GM12878 (cell line): ENCODE measurements at regions not wholly inside any gene's neighbourhood (a gene's known extent, or its start where the extent isn't known, plus 50 kb on each side); places are given as distances from the start of the nearest gene placed in this dataset.

ENCODE experiments used
- ATAC-seq: fragments of 200-7000 bp; cut with Tn5 transposase; 3 replicates; pipeline ENCODE4 v1.9.1; 2020; ENCODE audit warnings: mild to moderate bottlenecking, moderate library complexity
- BruUV-seq: library from RNA; stranded (reverse); fragments of 400-500 nt; replicated peaks from 2 replicates; lab custom pipeline; 2021; lab: Mats Ljungman, UMichigan
- CTCF ChIA-PET: fragments of 300-600 bp; sonication (Branson Sonifier 250); formaldehyde crosslinking; extraction: SDS; loops from one replicate; lab custom pipeline; 2021; ENCODE audit warnings: inconsistent platforms; lab: Yijun Ruan, JAX
- POLR2A ChIA-PET: fragments of 350-600 bp; formaldehyde crosslinking; extraction: SDS; loops from one replicate; lab custom pipeline; 2021; ENCODE audit warnings: inconsistent platforms; lab: Charles Lee
- RAD21 ChIA-PET: fragments of 300-600 bp; sonication (Branson Sonifier 250); formaldehyde crosslinking; loops from one replicate; lab custom pipeline; 2023; ENCODE audit warnings: antibody characterized with exemption; ENCODE audit not compliant: unreplicated experiment; lab: Charles Lee
- SMC1A ChIA-PET: fragments of 300-600 bp; sonication (Branson Sonifier 250); formaldehyde crosslinking; loops from one replicate; lab custom pipeline; 2023; ENCODE audit not compliant: unreplicated experiment, uncharacterized antibody; lab: Charles Lee
- DNase-seq: peaks from one replicate; pipeline ENCODE4 v3.0.0-alpha.2; 2011; ENCODE audit warnings: low read depth, low spot score
- FAIRE-seq: peaks from 3 replicates; lab custom pipeline; 2011; peaks lifted over from hg19 to GRCh38; lab: Jason Lieb, UNC
- H2AFZ ChIP-seq: 2 replicates; pipeline ENCODE4 v1.6.0; 2011; ENCODE audit warnings: low read depth, low read length, control low read depth; ENCODE audit not compliant: control insufficient read depth
- H3K27ac ChIP-seq: 2 replicates; pipeline ENCODE4 v1.5.1; 2011; ENCODE audit warnings: control low read depth; ENCODE audit not compliant: control insufficient read depth, insufficient read depth
- H3K27me3 ChIP-seq, 2 experiments: replicated peaks in 1 of 2; 2 replicates each; pipeline versions ENCODE4 v1.6.0 to v1.6.1; 2011; ENCODE audit warnings: low read length in 1 of 2; ENCODE audit not compliant: control insufficient read depth in 2 of 2, insufficient read depth in 2 of 2
- H3K36me3 ChIP-seq, 2 experiments: 2 replicates each; pipeline ENCODE4 v1.5.1; 2011; ENCODE audit warnings: low read length in 1 of 2; ENCODE audit not compliant: control insufficient read depth in 2 of 2, insufficient read depth in 2 of 2
- H3K4me1 ChIP-seq: 2 replicates; pipeline ENCODE4 v1.6.1; 2011; ENCODE audit warnings: mild to moderate bottlenecking, low read length, moderate library complexity, mixed read lengths; ENCODE audit not compliant: control insufficient read depth, insufficient read depth
- H3K4me2 ChIP-seq: 2 replicates; pipeline ENCODE4 v1.6.0; 2011; ENCODE audit warnings: control low read depth; ENCODE audit not compliant: control insufficient read depth, insufficient read depth
- H3K4me3 ChIP-seq: fragments of 200-600 bp; sonication (generic); 2 replicates; pipeline ENCODE4 v1.5.1; 2016
- H3K79me2 ChIP-seq: 2 replicates; pipeline ENCODE4 v1.6.0; 2011; ENCODE audit warnings: low read length; ENCODE audit not compliant: control insufficient read depth, insufficient read depth
- H3K9ac ChIP-seq: 2 replicates; pipeline ENCODE4 v1.8.0; 2011; ENCODE audit warnings: low read length, control low read depth, mixed read lengths; ENCODE audit not compliant: control insufficient read depth, insufficient read depth
- H3K9me3 ChIP-seq: replicated peaks from 3 replicates; pipeline ENCODE4 v1.5.1; 2011; ENCODE audit warnings: mild to moderate bottlenecking, low read length; ENCODE audit not compliant: control insufficient read depth, insufficient read depth
- H4K20me1 ChIP-seq: 2 replicates; pipeline ENCODE4 v1.6.0; 2011; ENCODE audit not compliant: control insufficient read depth, insufficient read depth
- CHD4 ChIP-seq: fragments of 200-600 bp; sonication (generic); IDR thresholded peaks from 2 replicates; pipeline ENCODE4 v1.6.1; 2016; ENCODE audit warnings: mild to moderate bottlenecking
- LARP7 ChIP-seq: fragments of 450-650 bp; IDR thresholded peaks from 2 replicates; pipeline ENCODE4 v1.6.1; 2017; ENCODE audit warnings: mild to moderate bottlenecking
- NR2C1 ChIP-seq: fragments of 450-650 bp; IDR thresholded peaks from 2 replicates; pipeline ENCODE4 v1.6.1; 2017; ENCODE audit warnings: antibody characterized with exemption, mild to moderate bottlenecking, moderate library complexity
- POU2F2 ChIP-seq: IDR thresholded peaks from 3 replicates; pipeline ENCODE4 v1.6.1; 2011; ENCODE audit warnings: low read depth, mild to moderate bottlenecking, low read length, borderline replicate concordance
- RELA ChIP-seq: fragments of 450-650 bp; IDR thresholded peaks from 2 replicates; pipeline ENCODE4 v1.8.0; 2014; ENCODE audit warnings: borderline replicate concordance; ENCODE audit not compliant: partially characterized antibody
- SREBF1 ChIP-seq: IDR thresholded peaks from 2 replicates; pipeline ENCODE4 v1.6.1; 2012; ENCODE audit warnings: mild to moderate bottlenecking, low read length
- TCF12 ChIP-seq: IDR thresholded peaks from 2 replicates; pipeline ENCODE4 v1.6.1; 2011; ENCODE audit warnings: low read depth, mild to moderate bottlenecking, low read length
- WGBS: methylation state at CpG from one replicate; pipeline ENCODE4 v1.1.6; 2016; ENCODE audit warnings: low lambda C conversion rate; ENCODE audit not compliant: insufficient replicate concordance, insufficient coverage; ENCODE audit errors: missing lambda C conversion rate; 5-methylcytosine and 5-hydroxymethylcytosine counted together
- in situ Hi-C: fragments of 300-500 bp; cut with MboI; formaldehyde crosslinking; loops from 9 replicates; pipeline ENCODE4 v1.14.3; 2018; ENCODE audit warnings: mixed read lengths
- intact Hi-C: fragments of 100-400 bp; cut with micrococcal nuclease; formaldehyde crosslinking; loops from one replicate; pipeline ENCODE4 v1.14.2; 2022; ENCODE audit not compliant: unreplicated experiment
- TF ChIP-seq, protein P1 (sequence below): fragments of 150-350 bp; IDR thresholded peaks from 2 replicates; pipeline ENCODE4 v1.6.1; 2016; ENCODE audit warnings: low read depth, low read length

DNA sequence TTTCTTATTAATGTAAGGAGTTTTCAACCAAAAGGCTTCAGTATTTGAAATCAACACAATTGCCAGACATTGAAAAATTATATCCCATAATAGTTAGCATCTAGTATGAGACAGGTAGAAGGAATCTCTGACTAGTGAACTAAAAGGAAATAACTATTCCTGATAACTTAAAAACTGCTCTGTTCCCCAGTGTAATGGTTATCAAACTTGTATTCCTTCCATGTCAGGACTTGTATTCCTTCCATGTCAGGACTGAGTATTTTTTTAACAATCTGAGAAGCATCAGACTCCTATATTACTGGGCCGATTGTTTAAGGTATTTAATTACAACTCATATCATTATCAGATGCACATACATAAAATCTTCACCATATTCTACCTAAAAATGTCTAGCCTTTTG lies 238.5 kb downstream of the HNMT start:
- no peak overlapping the region for H2AFZ ChIP-seq
- H3K4me3 ChIP-seq: no peak overlapping the region
- RAD21 ChIA-PET: no interaction called here
- H3K36me3 ChIP-seq: no peaks in the 10 kb centered on the region
- H3K27ac ChIP-seq: no peak overlapping the region
- intact Hi-C loops (no loop called here), in situ Hi-C loops (no loop called here)
- no TSS peak for BruUV-seq
- H4K20me1 ChIP-seq: no peaks in the 10 kb centered on the region
- H3K4me1 ChIP-seq: no peaks in the 10 kb centered on the region
- FAIRE-seq: no peak
- H3K79me2 ChIP-seq: no peaks in the 10 kb centered on the region
- CTCF ChIA-PET: no interaction called here
- H3K4me2 ChIP-seq: no peak overlapping the region
- ATAC-seq: no peak
- no peaks in the 10 kb centered on the region for H3K9me3 ChIP-seq
- no peaks in the 10 kb centered on the region for H3K27me3 ChIP-seq
- no peak for DNase-seq
- TF ChIP-seq POU2F2 (no peak), LARP7 (no peak), CHD4 (no peak), SREBF1 (no peak), NR2C1 (no peak), RELA (no peak), TCF12 (no peak)
- TF ChIP-seq, protein P1, sequence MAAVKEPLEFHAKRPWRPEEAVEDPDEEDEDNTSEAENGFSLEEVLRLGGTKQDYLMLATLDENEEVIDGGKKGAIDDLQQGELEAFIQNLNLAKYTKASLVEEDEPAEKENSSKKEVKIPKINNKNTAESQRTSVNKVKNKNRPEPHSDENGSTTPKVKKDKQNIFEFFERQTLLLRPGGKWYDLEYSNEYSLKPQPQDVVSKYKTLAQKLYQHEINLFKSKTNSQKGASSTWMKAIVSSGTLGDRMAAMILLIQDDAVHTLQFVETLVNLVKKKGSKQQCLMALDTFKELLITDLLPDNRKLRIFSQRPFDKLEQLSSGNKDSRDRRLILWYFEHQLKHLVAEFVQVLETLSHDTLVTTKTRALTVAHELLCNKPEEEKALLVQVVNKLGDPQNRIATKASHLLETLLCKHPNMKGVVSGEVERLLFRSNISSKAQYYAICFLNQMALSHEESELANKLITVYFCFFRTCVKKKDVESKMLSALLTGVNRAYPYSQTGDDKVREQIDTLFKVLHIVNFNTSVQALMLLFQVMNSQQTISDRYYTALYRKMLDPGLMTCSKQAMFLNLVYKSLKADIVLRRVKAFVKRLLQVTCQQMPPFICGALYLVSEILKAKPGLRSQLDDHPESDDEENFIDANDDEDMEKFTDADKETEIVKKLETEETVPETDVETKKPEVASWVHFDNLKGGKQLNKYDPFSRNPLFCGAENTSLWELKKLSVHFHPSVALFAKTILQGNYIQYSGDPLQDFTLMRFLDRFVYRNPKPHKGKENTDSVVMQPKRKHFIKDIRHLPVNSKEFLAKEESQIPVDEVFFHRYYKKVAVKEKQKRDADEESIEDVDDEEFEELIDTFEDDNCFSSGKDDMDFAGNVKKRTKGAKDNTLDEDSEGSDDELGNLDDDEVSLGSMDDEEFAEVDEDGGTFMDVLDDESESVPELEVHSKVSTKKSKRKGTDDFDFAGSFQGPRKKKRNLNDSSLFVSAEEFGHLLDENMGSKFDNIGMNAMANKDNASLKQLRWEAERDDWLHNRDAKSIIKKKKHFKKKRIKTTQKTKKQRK: no peak
- POLR2A ChIA-PET: interaction anchor here (0.6 to 0.7 kb wide), 2 partner anchors 139 to 273 kb away, joined by 3 read pairs; no protein-coding TSS in a partner anchor
- SMC1A ChIA-PET: no interaction called here
- H3K9ac ChIP-seq: no peak overlapping the region
- 65% methylated on average over 1 of the region's 1 CpG for WGBS
